Fibroblast of skin of left biceps (primary cell): ENCODE measurements at regions not wholly inside any gene's neighbourhood (a gene's known extent, or its start where the extent isn't known, plus 50 kb on each side); places are given as distances from the start of the nearest gene placed in this dataset.
A peak's percentile ranks its signal among the peaks of the same experiment; 100 is the strongest.

Experiments
- DNase-seq, 2 experiments: peaks; one replicate each; pipeline ENCODE4 v3.0.0-alpha.2; 2013; ENCODE audit warnings: low read depth in 2 of 2

GRCh38 chr2:163836167-163836566, 100.4 kb upstream of the FIGN start:
- DNase-seq = no peak

GRCh38 chr2:163834841-163835240, 99.0 kb upstream of the FIGN start:
- DNase-seq = no peak

DNA sequence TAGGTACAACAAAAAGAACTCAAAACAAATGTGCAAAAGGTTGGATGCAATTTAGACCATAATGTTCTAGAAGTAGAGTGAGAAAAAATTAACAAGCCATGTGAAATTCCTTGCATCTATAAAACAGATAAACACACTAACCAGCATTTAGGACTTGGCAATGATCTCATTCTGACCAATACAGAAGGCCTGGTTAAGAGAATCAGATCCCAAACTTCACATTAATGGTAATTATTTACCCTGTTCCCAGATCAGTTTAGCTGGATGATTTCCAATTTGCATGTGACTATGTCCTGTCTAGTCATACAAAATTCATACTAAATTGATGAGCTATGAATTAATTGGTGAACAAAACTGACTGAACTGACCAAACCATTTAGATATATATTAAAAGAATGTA, 98.4 kb upstream of the FIGN start:
- DNase-seq = no peak

DNA sequence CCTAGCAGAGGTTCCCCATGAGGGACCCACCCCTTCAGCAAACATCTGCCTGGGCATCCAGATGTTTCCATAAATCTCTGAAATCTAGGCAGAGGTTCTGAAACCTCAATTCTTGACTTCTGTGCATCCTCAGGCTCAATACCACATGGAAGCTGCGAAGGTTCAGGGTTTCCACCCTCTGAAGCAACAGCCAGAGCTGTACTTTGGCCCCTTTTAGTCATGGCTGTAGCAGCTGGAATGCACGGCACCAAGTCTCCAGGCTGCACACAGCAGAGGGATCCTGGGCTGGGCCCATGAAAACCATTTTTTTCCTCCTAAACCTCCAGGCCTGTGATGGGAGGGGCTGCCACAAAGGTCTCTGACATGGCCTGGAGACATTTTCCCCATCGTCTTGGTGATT, 93.0 kb upstream of the FIGN start:
- DNase-seq = no peak

DNA sequence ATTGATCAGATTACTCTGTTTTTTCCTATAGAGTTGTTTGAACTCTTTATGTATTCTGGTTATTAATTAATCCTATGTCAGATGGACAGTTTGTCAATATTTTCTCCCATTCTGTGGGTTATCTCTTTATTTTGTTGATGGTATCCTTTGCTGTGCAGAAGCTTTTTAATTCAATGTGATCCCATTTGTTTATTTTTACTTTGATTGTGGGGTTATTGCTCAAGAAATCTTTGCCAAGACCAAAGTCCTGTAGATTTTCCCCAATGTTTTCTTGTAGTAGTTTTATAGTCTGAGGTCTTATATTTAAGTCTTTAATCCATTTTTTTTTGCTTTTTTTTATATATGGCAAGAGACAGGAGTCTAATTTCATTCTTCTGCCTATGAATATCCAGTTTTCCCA, 86.2 kb upstream of the FIGN start:
- no peak for DNase-seq

- DNase-seq = no peak
Measured at GRCh38 chr2:163812926-163813520, 77.2 kb upstream of the FIGN start.

- no peak for DNase-seq
Measured at GRCh38 chr2:163808406-163808805, 72.6 kb upstream of the FIGN start.

GRCh38 chr2:163802284-163802683, 66.5 kb upstream of the FIGN start:
- no peak for DNase-seq

DNA sequence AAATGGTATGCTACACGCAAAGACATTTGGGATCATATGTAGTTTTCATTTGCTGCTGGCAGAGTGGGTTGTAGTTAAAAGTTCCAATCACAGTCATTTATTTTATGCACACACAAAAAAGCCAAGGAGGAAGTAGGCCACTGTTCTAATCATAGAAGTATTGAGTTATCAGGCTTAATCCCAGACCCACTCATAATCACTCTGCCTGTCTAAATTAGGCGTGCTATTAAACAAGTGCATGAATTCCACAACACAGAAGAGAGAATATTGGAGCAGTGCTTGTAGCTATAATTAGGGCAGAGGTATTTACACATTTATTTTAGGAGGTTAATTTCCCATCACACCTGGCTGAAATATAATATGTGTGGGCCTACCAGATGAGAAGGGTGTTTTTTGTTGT, 65.7 kb upstream of the FIGN start:
- no peak for DNase-seq

DNA sequence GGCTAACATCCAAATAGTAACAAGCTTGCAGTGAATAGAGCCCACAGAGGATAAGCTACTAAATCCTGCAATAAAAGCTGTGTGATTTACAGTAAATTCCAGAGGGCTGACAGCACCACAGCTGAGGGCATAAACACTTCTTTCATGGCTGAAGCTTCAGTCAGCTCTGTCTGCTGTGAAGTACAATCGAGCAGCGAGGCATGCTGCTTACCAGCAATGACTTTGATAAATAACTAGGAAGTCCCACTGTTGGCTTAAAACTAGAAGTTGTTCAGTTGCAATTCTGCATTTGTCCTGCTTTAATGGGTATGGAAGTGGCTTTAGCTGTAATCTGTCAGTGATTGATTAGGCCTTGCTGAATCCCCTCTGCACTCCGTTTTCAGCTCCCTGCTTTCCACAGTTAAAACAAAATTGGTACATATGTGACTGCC, 65.2 kb upstream of the FIGN start:
- DNase-seq = peak; percentile 37 to 41

DNA sequence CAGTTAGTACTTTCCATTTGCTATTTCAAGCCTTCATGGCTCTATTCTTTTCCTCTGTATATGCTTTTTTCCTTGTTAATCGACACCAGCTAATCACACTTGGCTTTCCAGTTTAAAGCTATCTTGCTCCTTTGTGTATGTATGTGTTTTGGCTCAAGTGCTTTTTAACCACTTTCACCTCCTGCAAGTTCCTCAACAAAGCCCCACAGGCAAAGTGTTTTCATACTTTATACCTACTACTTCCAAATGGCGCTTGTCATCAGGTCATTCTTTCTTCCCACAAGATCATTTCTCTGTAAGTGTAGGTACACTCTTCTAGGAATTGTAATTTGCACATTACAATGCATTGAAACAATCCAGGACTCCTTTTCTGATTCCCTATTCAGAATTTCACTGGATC, 64.0 kb upstream of the FIGN start:
- no peak for DNase-seq

DNA sequence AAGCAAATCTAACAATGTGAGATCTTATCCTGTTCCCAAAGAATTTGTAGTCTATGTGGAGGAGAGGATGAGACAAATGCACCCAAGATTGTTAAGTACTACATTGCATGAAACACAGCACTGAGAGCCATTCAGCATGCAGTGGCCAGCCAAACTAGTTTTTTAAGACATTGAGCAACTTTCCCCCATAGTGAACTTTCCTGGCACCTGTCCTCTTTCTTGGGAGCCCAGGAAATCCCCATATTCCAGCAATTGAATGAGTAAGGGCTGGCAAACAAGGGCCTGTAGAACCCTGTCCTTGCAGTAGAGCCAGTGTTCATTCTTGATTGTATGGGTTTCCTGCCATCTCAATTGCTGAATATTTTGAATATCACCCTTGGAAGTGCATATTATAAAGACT, 58.8 kb upstream of the FIGN start:
- no peak for DNase-seq
